ENCODE measurements at regions not wholly inside any gene's neighbourhood (a gene's known extent, or its start where the extent isn't known, plus 50 kb on each side); places are given as distances from the start of the nearest gene placed in this dataset.
"Not testable (repeated sequence)": the region's sequence is repeated elsewhere in the genome, so short reads cannot be mapped to it uniquely, and the experiment has no call there.

DNA sequence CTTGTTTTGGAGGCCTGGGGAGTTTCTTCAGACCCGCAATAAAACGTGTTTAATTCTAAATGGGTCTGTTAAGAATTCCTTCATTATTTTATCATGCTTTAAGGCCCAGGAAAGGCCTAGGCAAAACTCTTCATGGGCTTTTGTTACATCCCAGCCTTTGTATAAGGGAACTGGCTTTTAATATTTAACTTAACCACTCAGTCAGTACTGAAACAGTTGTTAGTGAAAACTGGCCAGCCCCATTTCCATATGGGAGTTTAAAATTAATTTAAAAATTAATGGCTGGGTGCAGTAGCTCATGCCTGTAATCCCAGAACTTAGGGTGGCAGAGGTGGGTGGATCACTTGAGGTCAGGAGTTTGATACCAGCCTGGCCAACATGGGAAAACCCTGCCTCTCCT lies 213.2 kb upstream of the FKBP1C start:
- no peak for ATAC-seq (ENCODE audit: insufficient read depth, low read depth)
- H2AFZ ChIP-seq (ENCODE audit: low read depth, low read length), result no peak overlapping the region
- H3K9me3 ChIP-seq (ENCODE audit: insufficient read depth, low read length, severe bottlenecking), result no peaks in the 10 kb centered on the region
- H3K27ac ChIP-seq (ENCODE audit: low read length), result no peak overlapping the region
- no peak overlapping the region for H3K9ac ChIP-seq (ENCODE audit: low read depth, low read length)
- no peak overlapping the region for H3K4me3 ChIP-seq (ENCODE audit: low read depth in 1 of 2, low read length in 2 of 2)
- no peaks in the 10 kb centered on the region for H3K4me1 ChIP-seq (ENCODE audit: insufficient read depth, low read length)
- no peak overlapping the region for H3K4me2 ChIP-seq (ENCODE audit: insufficient read depth, low read length)
- no peaks in the 10 kb centered on the region for H3K27me3 ChIP-seq (ENCODE audit: insufficient read depth, low read length, poor library complexity)
- no peaks in the 10 kb centered on the region for H3K79me2 ChIP-seq (ENCODE audit: insufficient read depth, low read length)
- H3K36me3 ChIP-seq (ENCODE audit: insufficient read depth, low read length), result no peaks in the 10 kb centered on the region
- no peaks in the 10 kb centered on the region for H4K20me1 ChIP-seq (ENCODE audit: insufficient read depth, low read length)
- no peak for DNase-seq
- TF ChIP-seq, protein P1, sequence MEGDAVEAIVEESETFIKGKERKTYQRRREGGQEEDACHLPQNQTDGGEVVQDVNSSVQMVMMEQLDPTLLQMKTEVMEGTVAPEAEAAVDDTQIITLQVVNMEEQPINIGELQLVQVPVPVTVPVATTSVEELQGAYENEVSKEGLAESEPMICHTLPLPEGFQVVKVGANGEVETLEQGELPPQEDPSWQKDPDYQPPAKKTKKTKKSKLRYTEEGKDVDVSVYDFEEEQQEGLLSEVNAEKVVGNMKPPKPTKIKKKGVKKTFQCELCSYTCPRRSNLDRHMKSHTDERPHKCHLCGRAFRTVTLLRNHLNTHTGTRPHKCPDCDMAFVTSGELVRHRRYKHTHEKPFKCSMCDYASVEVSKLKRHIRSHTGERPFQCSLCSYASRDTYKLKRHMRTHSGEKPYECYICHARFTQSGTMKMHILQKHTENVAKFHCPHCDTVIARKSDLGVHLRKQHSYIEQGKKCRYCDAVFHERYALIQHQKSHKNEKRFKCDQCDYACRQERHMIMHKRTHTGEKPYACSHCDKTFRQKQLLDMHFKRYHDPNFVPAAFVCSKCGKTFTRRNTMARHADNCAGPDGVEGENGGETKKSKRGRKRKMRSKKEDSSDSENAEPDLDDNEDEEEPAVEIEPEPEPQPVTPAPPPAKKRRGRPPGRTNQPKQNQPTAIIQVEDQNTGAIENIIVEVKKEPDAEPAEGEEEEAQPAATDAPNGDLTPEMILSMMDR (IDR thresholded peaks at IDR 0.05; ENCODE audit: borderline replicate concordance, extremely low read depth, low read length, poor library complexity, severe bottlenecking), result no peak
- no peak for TF ChIP-seq EZH2 (IDR thresholded peaks at IDR 0.05; ENCODE audit: borderline replicate concordance, low read depth, low read length, severe bottlenecking)

DNA sequence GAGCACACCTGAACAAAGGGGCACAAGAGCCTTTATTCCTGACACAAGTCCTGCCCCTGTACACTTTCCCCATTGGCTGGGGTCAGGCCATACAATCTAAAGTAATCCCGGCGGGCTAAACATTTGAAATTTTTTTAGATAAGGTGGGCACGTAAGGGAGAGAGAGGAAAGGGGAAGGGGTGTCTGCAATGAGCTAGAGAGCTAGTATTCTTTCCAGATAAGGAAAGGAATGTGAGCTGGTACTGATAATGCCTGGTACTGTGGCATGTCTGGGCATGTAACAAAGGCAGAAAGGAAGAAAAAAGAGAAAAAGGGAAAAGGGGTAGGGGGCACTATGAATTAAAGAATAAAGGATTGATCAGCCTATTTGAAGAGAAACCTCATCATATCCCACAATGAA lies 212.0 kb upstream of the FKBP1C start:
- H3K4me2 ChIP-seq (ENCODE audit: insufficient read depth, low read length); ATAC-seq (ENCODE audit: insufficient read depth, low read depth); H3K79me2 ChIP-seq (ENCODE audit: insufficient read depth, low read length); H3K9me3 ChIP-seq (ENCODE audit: insufficient read depth, low read length, severe bottlenecking); H2AFZ ChIP-seq (ENCODE audit: low read depth, low read length); H4K20me1 ChIP-seq (ENCODE audit: insufficient read depth, low read length); H3K36me3 ChIP-seq (ENCODE audit: insufficient read depth, low read length); H3K4me3 ChIP-seq (ENCODE audit: low read depth in 1 of 2, low read length in 2 of 2); H3K4me1 ChIP-seq (ENCODE audit: insufficient read depth, low read length); H3K9ac ChIP-seq (ENCODE audit: low read depth, low read length); H3K27me3 ChIP-seq (ENCODE audit: insufficient read depth, low read length, poor library complexity); DNase-seq; H3K27ac ChIP-seq (ENCODE audit: low read length): not testable (repeated sequence)

DNA sequence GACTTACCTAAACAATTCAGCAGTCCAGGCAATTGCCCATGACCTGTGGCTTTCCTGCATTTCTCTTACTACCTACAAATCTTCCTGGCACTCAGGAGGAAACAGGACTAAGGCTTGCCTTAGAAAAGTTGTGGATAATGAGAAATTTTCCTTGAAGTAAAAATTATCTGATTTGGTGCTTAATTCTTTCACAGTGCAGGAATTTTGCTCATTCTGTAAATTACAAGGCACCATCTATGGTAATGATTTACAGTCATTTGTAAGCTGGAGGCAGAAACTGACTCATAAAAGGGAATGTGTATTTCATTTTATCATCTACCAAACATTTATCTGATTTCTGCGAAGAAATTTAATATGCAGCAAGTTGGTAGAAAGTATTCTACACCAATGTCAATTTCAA lies 211.5 kb upstream of the FKBP1C start:
- H3K9ac ChIP-seq (ENCODE audit: low read depth, low read length), result no peak overlapping the region

DNA sequence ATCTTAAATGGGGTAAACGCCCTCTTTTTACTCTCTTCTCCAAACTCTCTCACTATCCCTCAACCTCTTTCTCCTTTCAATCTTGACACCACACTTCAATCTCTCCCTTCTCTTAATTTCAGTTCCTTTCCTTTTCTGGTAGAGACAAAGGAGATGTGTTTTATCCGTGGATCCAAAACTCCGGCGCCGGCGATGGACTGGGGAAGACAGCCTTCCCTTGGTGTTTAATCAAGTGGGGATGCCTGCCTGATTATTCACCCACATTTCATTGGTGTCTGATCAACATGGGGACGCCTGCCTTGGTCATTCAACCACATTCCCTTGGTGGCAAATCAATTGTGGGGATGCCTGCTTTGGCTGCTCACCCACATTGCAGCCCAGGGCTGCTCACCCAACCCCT lies 205.3 kb upstream of the FKBP1C start:
- ATAC-seq (ENCODE audit: insufficient read depth, low read depth); H3K79me2 ChIP-seq (ENCODE audit: insufficient read depth, low read length); H3K9ac ChIP-seq (ENCODE audit: low read depth, low read length); H3K4me2 ChIP-seq (ENCODE audit: insufficient read depth, low read length); H3K27ac ChIP-seq (ENCODE audit: low read length); DNase-seq; H3K27me3 ChIP-seq (ENCODE audit: insufficient read depth, low read length, poor library complexity); H2AFZ ChIP-seq (ENCODE audit: low read depth, low read length); H3K9me3 ChIP-seq (ENCODE audit: insufficient read depth, low read length, severe bottlenecking); H3K36me3 ChIP-seq (ENCODE audit: insufficient read depth, low read length); H4K20me1 ChIP-seq (ENCODE audit: insufficient read depth, low read length); H3K4me1 ChIP-seq (ENCODE audit: insufficient read depth, low read length); H3K4me3 ChIP-seq (ENCODE audit: low read depth in 1 of 2, low read length in 2 of 2): not testable (repeated sequence)

More for the DNA sequence above, 211.5 kb upstream of the FKBP1C start:
- Histone ChIP-seq H3K27me3 (ENCODE audit: insufficient read depth, low read length, poor library complexity) (no peaks in the 10 kb centered on the region), H4K20me1 (ENCODE audit: insufficient read depth, low read length) (no peaks in the 10 kb centered on the region), H3K27ac (ENCODE audit: low read length) (no peak overlapping the region), H3K79me2 (ENCODE audit: insufficient read depth, low read length) (no peaks in the 10 kb centered on the region), H3K4me3 (ENCODE audit: low read depth in 1 of 2, low read length in 2 of 2) (no peak overlapping the region), H3K36me3 (ENCODE audit: insufficient read depth, low read length) (no peaks in the 10 kb centered on the region), H3K4me1 (ENCODE audit: insufficient read depth, low read length) (no peaks in the 10 kb centered on the region), H2AFZ (ENCODE audit: low read depth, low read length) (no peak overlapping the region), H3K9me3 (ENCODE audit: insufficient read depth, low read length, severe bottlenecking) (no peaks in the 10 kb centered on the region), H3K4me2 (ENCODE audit: insufficient read depth, low read length) (no peak overlapping the region)
- no peak for TF ChIP-seq EZH2 (IDR thresholded peaks at IDR 0.05; ENCODE audit: borderline replicate concordance, low read depth, low read length, severe bottlenecking)
- TF ChIP-seq, protein P1 (IDR thresholded peaks at IDR 0.05; ENCODE audit: borderline replicate concordance, extremely low read depth, low read length, poor library complexity, severe bottlenecking), result no peak
- DNase-seq (no peak), ATAC-seq (ENCODE audit: insufficient read depth, low read depth) (no peak)

DNA sequence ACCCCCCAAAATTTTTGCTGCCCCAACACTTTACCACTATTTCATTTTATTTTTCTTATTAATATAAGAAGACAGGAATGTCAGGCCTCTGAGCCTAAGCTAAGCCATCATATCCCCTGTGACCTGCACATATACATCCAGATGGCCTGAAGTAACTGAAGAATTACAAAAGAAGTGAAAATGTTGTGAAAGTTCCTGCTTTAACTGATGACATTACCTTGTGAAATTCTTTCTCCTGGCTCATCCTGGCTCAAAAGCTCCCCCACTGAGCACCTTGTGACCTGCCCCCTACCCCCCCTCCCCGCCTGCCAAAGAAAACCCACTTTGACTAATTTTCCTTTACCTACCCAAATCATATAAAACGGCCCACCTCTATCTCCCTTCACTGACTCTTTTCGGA lies 200.3 kb upstream of the FKBP1C start:
- not testable (repeated sequence) for H3K36me3 ChIP-seq (ENCODE audit: insufficient read depth, low read length); ATAC-seq (ENCODE audit: insufficient read depth, low read depth); DNase-seq; H3K4me3 ChIP-seq (ENCODE audit: low read depth in 1 of 2, low read length in 2 of 2); H3K27me3 ChIP-seq (ENCODE audit: insufficient read depth, low read length, poor library complexity); H3K79me2 ChIP-seq (ENCODE audit: insufficient read depth, low read length); H3K9me3 ChIP-seq (ENCODE audit: insufficient read depth, low read length, severe bottlenecking); H3K4me2 ChIP-seq (ENCODE audit: insufficient read depth, low read length); H3K9ac ChIP-seq (ENCODE audit: low read depth, low read length); H3K4me1 ChIP-seq (ENCODE audit: insufficient read depth, low read length); H4K20me1 ChIP-seq (ENCODE audit: insufficient read depth, low read length); H2AFZ ChIP-seq (ENCODE audit: low read depth, low read length); H3K27ac ChIP-seq (ENCODE audit: low read length)
